HCT116 (cell line): ENCODE measurements at regions not wholly inside any gene's neighbourhood (a gene's known extent, or its start where the extent isn't known, plus 50 kb on each side); places are given as distances from the start of the nearest gene placed in this dataset.

Experiments
- ATAC-seq: fragments of 200-7000 bp; cut with Tn5 transposase; 2 replicates; pipeline ENCODE4 v1.9.1; 2020; ENCODE audit warnings: mild to moderate bottlenecking, moderate library complexity
- BruUV-seq: library from RNA; stranded (reverse); fragments of 400-500 nt; replicated peaks from 2 replicates; lab custom pipeline; 2021; lab: Mats Ljungman, UMichigan
- CTCF ChIA-PET: fragments of 300-600 bp; sonication (Branson Sonifier 250); formaldehyde crosslinking; loops from one replicate; lab custom pipeline; 2021; ENCODE audit warnings: antibody characterized with exemption; lab: Charles Lee
- POLR2A ChIA-PET: fragments of 300-600, 350-600 bp; sonication (Branson Sonifier 250); formaldehyde crosslinking; loops from one replicate; lab custom pipeline; 2021; ENCODE audit warnings: antibody characterized with exemption; lab: Charles Lee
- RAD21 ChIA-PET, 2 experiments: fragments of 300-600 bp; sonication (Branson Sonifier 250); formaldehyde crosslinking; loops; one replicate each; lab custom pipeline; 2023; ENCODE audit warnings: low total read pairs in 2 of 2; ENCODE audit not compliant: uncharacterized antibody in 2 of 2, unreplicated experiment in 2 of 2, low non-redundant PET in 1 of 2; lab: Charles Lee
- DNase-seq: peaks from one replicate; pipeline ENCODE4 v3.0.0-alpha.2; 2010; ENCODE audit warnings: low read depth, low spot score
- H2AFZ ChIP-seq: fragments of 200-600 bp; shearing (Covaris generic), sonication (generic); 2 replicates; pipeline ENCODE4 v1.6.1; 2017; ENCODE audit warnings: low read depth, mixed run types, mixed read lengths, antibody characterized with exemption, low read length; ENCODE audit not compliant: poor library complexity, severe bottlenecking
- H3K27ac ChIP-seq: 2 replicates; pipeline ENCODE4 v1.5.1; 2012; ENCODE audit warnings: low read depth, low read length
- H3K27me3 ChIP-seq: fragments of 200-600 bp; sonication (generic); 2 replicates; pipeline ENCODE4 v1.6.1; 2016; ENCODE audit warnings: mixed run types, low read length, mixed read lengths; ENCODE audit not compliant: insufficient read depth
- H3K36me3 ChIP-seq, 2 experiments: fragments of 200-500 bp in 1 of 2; fragments of 200-600 bp in 1 of 2; sonication (Bioruptor generic) in 1 of 2; sonication (generic) in 1 of 2; 2 replicates each; pipeline versions ENCODE4 v1.5.1 to v1.6.1; 2014 to 2016; ENCODE audit warnings: low read length in 2 of 2, inconsistent platforms in 1 of 2, mixed read lengths in 1 of 2, mixed run types in 1 of 2; ENCODE audit not compliant: insufficient read depth in 2 of 2, control insufficient read depth in 1 of 2
- H3K4me1 ChIP-seq, 2 experiments: fragments of 200-600 bp in 1 of 2; sonication (generic) in 1 of 2; 2 replicates each; pipeline versions ENCODE4 v1.5.1 to v1.6.1; 2012 to 2017; ENCODE audit warnings: low read length in 2 of 2, inconsistent platforms in 1 of 2, mild to moderate bottlenecking in 1 of 2, mixed read lengths in 1 of 2, mixed run types in 1 of 2, moderate library complexity in 1 of 2; ENCODE audit not compliant: insufficient read depth in 2 of 2, control insufficient read depth in 1 of 2
- H3K4me2 ChIP-seq: fragments of 200-600 bp; sonication (generic); 2 replicates; pipeline ENCODE4 v1.6.1; 2017; ENCODE audit warnings: mixed run types, low read length, mixed read lengths
- H3K4me3 ChIP-seq, 2 experiments: fragments of 200-600 bp in 1 of 2; sonication (generic) in 1 of 2; replicated peaks in 1 of 2; 2 replicates each; pipeline ENCODE4 v1.5.1; 2011 to 2016; ENCODE audit warnings: low read length in 2 of 2, control low read depth in 1 of 2, low read depth in 1 of 2, mild to moderate bottlenecking in 1 of 2, mixed read lengths in 1 of 2, mixed run types in 1 of 2
- H3K79me2 ChIP-seq: fragments of 200-600 bp; sonication (generic); 2 replicates; pipeline ENCODE4 v1.6.1; 2017; ENCODE audit warnings: mild to moderate bottlenecking, mixed run types, low read length, moderate library complexity, mixed read lengths; ENCODE audit not compliant: insufficient read depth
- H3K9ac ChIP-seq: fragments of 200-600 bp; sonication (generic); 2 replicates; pipeline ENCODE4 v1.6.1; 2016; ENCODE audit warnings: low read length, mixed read lengths
- H3K9me2 ChIP-seq: fragments of 200-600 bp; sonication (generic), shearing (Covaris generic); 2 replicates; pipeline ENCODE4 v1.6.1; 2017; ENCODE audit warnings: mixed run types, mild to moderate bottlenecking, moderate library complexity; ENCODE audit not compliant: insufficient read depth
- H3K9me3 ChIP-seq, 2 experiments: fragments of 200-500 bp in 1 of 2; fragments of 200-600 bp in 1 of 2; sonication (Bioruptor generic) in 1 of 2; sonication (generic) in 1 of 2; 2 replicates each; pipeline ENCODE4 v1.6.1; 2014 to 2017; ENCODE audit warnings: low read length in 2 of 2, mixed read lengths in 2 of 2, inconsistent platforms in 1 of 2, low read depth in 1 of 2, mild to moderate bottlenecking in 1 of 2, mixed run types in 1 of 2, moderate library complexity in 1 of 2; ENCODE audit not compliant: control insufficient read depth in 1 of 2, insufficient read depth in 1 of 2
- H4K20me1 ChIP-seq: fragments of 200-600 bp; sonication (generic), shearing (Covaris generic); 2 replicates; pipeline ENCODE4 v1.6.1; 2017; ENCODE audit warnings: mixed run types, mild to moderate bottlenecking, moderate library complexity; ENCODE audit not compliant: insufficient read depth
- CTCF ChIP-seq, 3 experiments: fragments of 200-600 bp in 1 of 3; sonication (generic) in 1 of 3; IDR thresholded peaks in 2 of 3; conservative IDR thresholded peaks in 1 of 3; 2 replicates each; pipeline ENCODE4 v1.5.1; 2012 to 2017; ENCODE audit warnings: low read depth in 2 of 3, low read length in 2 of 3, antibody characterized with exemption in 1 of 3, borderline replicate concordance in 1 of 3, control low read depth in 1 of 3, mild to moderate bottlenecking in 1 of 3, mixed read lengths in 1 of 3, mixed run types in 1 of 3, moderate library complexity in 1 of 3; ENCODE audit not compliant: insufficient read depth in 1 of 3
- FOSL1 ChIP-seq: IDR thresholded peaks from 2 replicates; pipeline ENCODE4 v1.6.1; 2012; ENCODE audit warnings: low read depth
- RAD21 ChIP-seq: IDR thresholded peaks from 2 replicates; pipeline ENCODE4 v1.6.1; 2012; ENCODE audit warnings: low read depth, mild to moderate bottlenecking
- SP1 ChIP-seq: IDR thresholded peaks from 2 replicates; pipeline ENCODE4 v1.6.1; 2012; ENCODE audit warnings: low read depth
- SRF ChIP-seq: IDR thresholded peaks from 2 replicates; pipeline ENCODE4 v1.6.1; 2012; ENCODE audit warnings: low read depth
- TCF7L2 ChIP-seq: IDR thresholded peaks from 2 replicates; pipeline ENCODE4 v1.7.0; 2011; ENCODE audit warnings: borderline replicate concordance, inconsistent platforms; ENCODE audit not compliant: insufficient read depth, insufficient read length; ENCODE audit errors: extremely low read depth
- YY1 ChIP-seq: IDR thresholded peaks from 2 replicates; pipeline ENCODE4 v1.6.1; 2011; ENCODE audit warnings: low read length, low read depth, moderate library complexity, mild to moderate bottlenecking; ENCODE audit not compliant: insufficient replicate concordance; ENCODE audit errors: extremely low read depth
- ZFX ChIP-seq: fragments of 450-650 bp; IDR thresholded peaks from 2 replicates; pipeline ENCODE4 v1.6.1; 2017
- ZNF274 ChIP-seq: fragments of 200-500 bp; sonication (Bioruptor generic); IDR thresholded peaks from 2 replicates; pipeline ENCODE4 v1.6.1; 2014; ENCODE audit warnings: mild to moderate bottlenecking, low read depth, low read length, inconsistent platforms
- intact Hi-C: fragments of 100-400 bp; cut with micrococcal nuclease; formaldehyde crosslinking; loops from 2 replicates; pipeline ENCODE4 v1.10.0; 2022

- ATAC-seq (no peak), DNase-seq (no peak)
- Histone ChIP-seq H3K79me2 (no peaks in the 10 kb centered on the region), H3K36me3 (no peaks in the 10 kb centered on the region), H3K4me3 (no peak overlapping the region), H3K27me3 (no peaks in the 10 kb centered on the region), H2AFZ (no peak overlapping the region), H3K4me2 (no peak overlapping the region), H3K9me3 (peaks cover 0 to 4% of the 10 kb centered on the region in 2 experiments; a peak in 2 of 4 replicates), H3K9ac (no peak overlapping the region), H4K20me1 (no peaks in the 10 kb centered on the region), H3K27ac (no peak overlapping the region), H3K9me2 (no peaks in the 10 kb centered on the region), H3K4me1 (no peaks in the 10 kb centered on the region)
- POLR2A ChIA-PET = no interaction called here
- CTCF ChIA-PET = interaction anchor here (0.9 kb wide), 1 partner anchor 237 kb away, joined by 3 read pairs; no protein-coding TSS in a partner anchor
- BruUV-seq = no TSS peak
- TF ChIP-seq FOSL1 (no peak), TCF7L2 (no peak), ZFX (no peak), SRF (no peak), ZNF274 (no peak), SP1 (no peak), YY1 (no peak)
- intact Hi-C loops = no loop called here
- RAD21 ChIA-PET = no interaction called here
Observed at GRCh38 chr1:240691909-240692705, 80.2 kb upstream of the GREM2 start.

GRCh38 chr1:240691501-240691900 is 79.5 kb upstream of the GREM2 start:
- ATAC-seq = no peak
- Histone ChIP-seq H3K4me3 (no peak overlapping the region), H3K4me1 (no peaks in the 10 kb centered on the region), H3K9ac (no peak overlapping the region), H3K27ac (no peak overlapping the region), H3K36me3 (no peaks in the 10 kb centered on the region), H3K9me3 (peaks cover 0 to 4% of the 10 kb centered on the region in 2 experiments; a peak in 2 of 4 replicates), H3K4me2 (no peak overlapping the region), H3K9me2 (no peaks in the 10 kb centered on the region), H3K27me3 (no peaks in the 10 kb centered on the region), H3K79me2 (no peaks in the 10 kb centered on the region), H2AFZ (no peak overlapping the region), H4K20me1 (no peaks in the 10 kb centered on the region)
- BruUV-seq = no TSS peak
- ChIA-PET RAD21 (no interaction called here), CTCF (interaction anchor here (0.9 kb wide), 1 partner anchor 237 kb away, joined by 3 read pairs; no protein-coding TSS in a partner anchor), POLR2A (no interaction called here)
- no peak for DNase-seq
- intact Hi-C loops = no loop called here
- TF ChIP-seq RAD21 (no peak), FOSL1 (no peak), CTCF (IDR thresholded peaks at IDR 0.05 in 2 of 3, conservative IDR thresholded peaks at IDR 0.05 in 1 of 3; ENCODE audit: borderline replicate concordance in 1 of 3, insufficient read depth in 1 of 3, low read depth in 2 of 3, low read length in 2 of 3) (no peak)
